ENCODE measurements at regions not wholly inside any gene's neighbourhood (a gene's known extent, or its start where the extent isn't known, plus 50 kb on each side); places are given as distances from the start of the nearest gene placed in this dataset.

- Histone ChIP-seq H3K9me3 (ENCODE audit: insufficient read depth in 2 of 2, low read depth in 1 of 2, low read length in 1 of 2) (no peaks in the 10 kb centered on the region), H3K9ac (replicated peaks in 1 of 4; ENCODE audit: extremely low read depth in 1 of 4, low read depth in 3 of 4, low read length in 3 of 4) (no peak overlapping the region), H3K56ac (replicated peaks; ENCODE audit: insufficient read length, low read depth, low read length) (no peak overlapping the region), H3K27me3 (replicated peaks in 1 of 4; ENCODE audit: control insufficient read depth in 3 of 4, extremely low read depth in 1 of 4, insufficient read depth in 3 of 4, low read length in 3 of 4) (no peaks in the 10 kb centered on the region), H2BK20ac (ENCODE audit: low read length) (no peak overlapping the region), H2BK5ac (ENCODE audit: low read depth, low read length) (no peak overlapping the region), H4K5ac (ENCODE audit: insufficient read length, low read depth, low read length) (no peak overlapping the region), H2BK15ac (ENCODE audit: low read length) (no peak overlapping the region), H3K23ac (ENCODE audit: insufficient read length) (no peak overlapping the region), H2BK120ac (replicated peaks; ENCODE audit: low read depth, low read length) (no peak overlapping the region), H3K4ac (replicated peaks; ENCODE audit: insufficient read length, low read depth, low read length) (no peak overlapping the region), H3K79me2 (ENCODE audit: control insufficient read depth in 1 of 2, insufficient read depth in 2 of 2, low read length in 2 of 2) (no peaks in the 10 kb centered on the region), H2BK12ac (ENCODE audit: low read depth, low read length) (no peak overlapping the region), H4K8ac (ENCODE audit: extremely low read depth, insufficient read depth, low read length) (no peak overlapping the region), H2AFZ (ENCODE audit: low read length) (no peak overlapping the region), H3K36me3 (ENCODE audit: control insufficient read depth in 2 of 4, insufficient read depth in 4 of 4, low read length in 3 of 4) (no peaks in the 10 kb centered on the region), H4K91ac (replicated peaks; ENCODE audit: insufficient read length, low read length) (no peak overlapping the region), H3K27ac (ENCODE audit: low read depth, low read length) (no peak overlapping the region), H4K20me1 (replicated peaks in 1 of 2; ENCODE audit: control insufficient read depth in 1 of 2, insufficient read depth in 2 of 2, low read length in 2 of 2) (no peaks in the 10 kb centered on the region), H3K4me1 (replicated peaks in 1 of 4; ENCODE audit: control insufficient read depth in 3 of 4, insufficient read depth in 4 of 4, low read length in 3 of 4) (no peaks in the 10 kb centered on the region), H3K18ac (ENCODE audit: extremely low read depth, low read length) (no peak overlapping the region), H2AK5ac (ENCODE audit: low read depth, low read length) (no peak overlapping the region), H3K4me2 (ENCODE audit: insufficient read depth in 1 of 2, low read depth in 2 of 2, low read length in 2 of 2) (no peak overlapping the region), H3K23me2 (ENCODE audit: low read depth, low read length) (no peaks in the 10 kb centered on the region), H3K14ac (ENCODE audit: insufficient read length) (no peak overlapping the region), H3K4me3 (ENCODE audit: extremely low read depth in 1 of 4, insufficient read depth in 2 of 4, low read depth in 3 of 4, low read length in 4 of 4) (no peak overlapping the region), H3K79me1 (ENCODE audit: low read depth, low read length) (no peaks in the 10 kb centered on the region)
- DNase-seq (ENCODE audit: low read depth in 1 of 2, low spot score in 2 of 2): no peak
- POLR2A ChIA-PET (ENCODE audit: partially characterized antibody): interaction anchor here (1.7 kb wide), 1 partner anchor 856 kb away, joined by 4 read pairs; the partner anchor contains the start of gene THBS1
- CTCF ChIA-PET (ENCODE audit: partially characterized antibody): interaction anchor here (0.7 to 3.0 kb wide), 7 partner anchors 11 to 289 kb away, joined by 3 to 10 read pairs (median 5); no protein-coding TSS in a partner anchor
- no peak for FAIRE-seq
- 82% methylated on average over 5 of the region's 5 CpGs; no CpG with 5 or more reads in 1 of the 2 experiments for WGBS, 2 experiments (ENCODE audit: extremely low coverage in 1 of 2, insufficient coverage in 1 of 2, insufficient read length in 1 of 2, insufficient replicate concordance in 2 of 2, low coverage in 1 of 2, low lambda C conversion rate in 2 of 2, missing lambda C conversion rate in 1 of 2)
- TF ChIP-seq SIX5 (IDR thresholded peaks at IDR 0.05; ENCODE audit: low read depth, low read length): no peak
- no peak for TF ChIP-seq NRF1 (IDR thresholded peaks at IDR 0.05; ENCODE audit: low read depth, low read length)
- TF ChIP-seq JUND (IDR thresholded peaks at IDR 0.05; ENCODE audit: low read length): no peak
- no peak for TF ChIP-seq ATF3 (IDR thresholded peaks at IDR 0.05; ENCODE audit: insufficient read depth, low read depth, low read length)
- TF ChIP-seq TAF1 (IDR thresholded peaks at IDR 0.05; ENCODE audit: low read depth, low read length): no peak
- no peak for TF ChIP-seq GTF2F1 (IDR thresholded peaks at IDR 0.05; ENCODE audit: borderline replicate concordance, low read depth, low read length)
- no peak for TF ChIP-seq SP1 (IDR thresholded peaks at IDR 0.05; ENCODE audit: low read depth, low read length)
- TF ChIP-seq CEBPB (IDR thresholded peaks at IDR 0.05; ENCODE audit: low read depth, low read length): no peak
- TF ChIP-seq GABPA (IDR thresholded peaks at IDR 0.05; ENCODE audit: borderline replicate concordance, insufficient read depth, low read length): no peak
- no peak for TF ChIP-seq KDM1A (IDR thresholded peaks at IDR 0.05; ENCODE audit: borderline replicate concordance, low read length)
Measured at GRCh38 chr15:38724827-38725226, 160.2 kb upstream of the RASGRP1 start.
